WERI-Rb-1 (cell line): ENCODE measurements at regions not wholly inside any gene's neighbourhood (a gene's known extent, or its start where the extent isn't known, plus 50 kb on each side); places are given as distances from the start of the nearest gene placed in this dataset.
A peak's percentile ranks its signal among the peaks of the same experiment; 100 is the strongest.

ENCODE experiments used
- DNase-seq: peaks from one replicate; pipeline ENCODE4 v3.0.0-alpha.2; 2020
- H3K27ac ChIP-seq: fragments of 250-450 bp; sonication (Bioruptor Pico); 2 replicates; pipeline ENCODE4 v1.5.1; 2020; ENCODE audit warnings: mild to moderate bottlenecking, moderate library complexity
- H3K27me3 ChIP-seq: fragments of 250-450 bp; sonication (Bioruptor Pico); 2 replicates; pipeline ENCODE4 v1.5.1; 2021; ENCODE audit warnings: mild to moderate bottlenecking, low read depth, moderate library complexity; ENCODE audit not compliant: insufficient read depth, severe bottlenecking
- H3K36me3 ChIP-seq: fragments of 250-450 bp; sonication (Bioruptor Pico); 2 replicates; pipeline ENCODE4 v1.5.1; 2020; ENCODE audit warnings: mild to moderate bottlenecking, moderate library complexity
- H3K4me3 ChIP-seq: 2 replicates; pipeline ENCODE4 v1.5.1; 2011; ENCODE audit warnings: low read depth, mild to moderate bottlenecking, control low read depth, low read length
- H3K9me3 ChIP-seq: fragments of 250-450 bp; sonication (Bioruptor Pico); 2 replicates; pipeline ENCODE4 v1.5.1; 2021; ENCODE audit warnings: mild to moderate bottlenecking, moderate library complexity; ENCODE audit not compliant: severe bottlenecking
- CTCF ChIP-seq: IDR thresholded peaks from 2 replicates; pipeline ENCODE4 v1.5.1; 2011; ENCODE audit warnings: low read depth, mild to moderate bottlenecking, control low read depth, inconsistent platforms, low read length

- no peak for DNase-seq
- no peaks in the 10 kb centered on the region for H3K9me3 ChIP-seq
- no peak overlapping the region for H3K4me3 ChIP-seq
- H3K36me3 ChIP-seq, result no peaks in the 10 kb centered on the region
- no peaks in the 10 kb centered on the region for H3K27me3 ChIP-seq
- no peak overlapping the region for H3K27ac ChIP-seq
- no peak for TF ChIP-seq CTCF
Observed at GRCh38 chr6:95175927-95176675, 401.2 kb upstream of the MANEA start.

DNA sequence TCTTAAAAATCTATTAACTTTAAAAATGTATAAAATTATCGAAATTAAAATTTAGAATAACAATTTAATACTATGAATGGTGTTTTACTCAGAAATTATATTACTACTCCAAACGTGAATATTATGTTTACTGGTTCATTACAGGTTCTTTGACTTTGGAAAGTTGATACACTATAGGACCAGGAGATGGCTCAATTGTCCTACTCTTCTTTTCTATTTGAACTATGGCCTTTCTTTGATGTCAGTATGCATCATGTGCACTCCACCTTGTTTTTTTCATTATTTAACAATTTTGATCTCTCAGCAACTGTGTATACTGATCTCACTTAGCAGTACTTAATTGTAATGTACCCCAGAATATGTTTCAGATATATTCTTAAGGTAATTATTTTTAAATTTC lies 391.5 kb upstream of the MANEA start:
- H3K9me3 ChIP-seq, result no peaks in the 10 kb centered on the region
- no peaks in the 10 kb centered on the region for H3K36me3 ChIP-seq
- H3K27ac ChIP-seq, result no peak overlapping the region
- H3K4me3 ChIP-seq, result no peak overlapping the region
- DNase-seq, result no peak
- no peak for TF ChIP-seq CTCF
- H3K27me3 ChIP-seq, result no peaks in the 10 kb centered on the region

DNA sequence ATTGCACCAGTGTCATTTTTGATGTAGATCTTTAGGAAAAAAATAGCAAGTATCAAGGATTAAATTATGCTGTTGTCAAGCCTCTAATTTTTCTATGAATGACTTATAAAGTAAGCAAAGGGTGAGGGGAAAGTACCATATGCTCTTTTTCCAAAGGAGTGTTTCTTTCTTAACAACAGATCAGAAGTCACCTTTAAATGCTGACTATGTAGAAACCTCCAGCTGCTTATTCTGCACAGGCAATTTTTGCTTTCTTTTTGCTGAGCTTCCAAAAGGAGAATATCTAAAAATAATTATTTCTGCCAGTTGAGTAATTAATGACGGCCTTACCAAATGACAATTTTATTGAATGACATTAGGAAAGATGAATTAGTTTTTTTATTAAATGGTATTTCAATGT lies 390.6 kb upstream of the MANEA start:
- Histone ChIP-seq H3K27me3 (no peaks in the 10 kb centered on the region), H3K4me3 (no peak overlapping the region), H3K27ac (no peak overlapping the region), H3K36me3 (no peaks in the 10 kb centered on the region), H3K9me3 (no peaks in the 10 kb centered on the region)
- no peak for DNase-seq
- TF ChIP-seq CTCF, result no peak

DNA sequence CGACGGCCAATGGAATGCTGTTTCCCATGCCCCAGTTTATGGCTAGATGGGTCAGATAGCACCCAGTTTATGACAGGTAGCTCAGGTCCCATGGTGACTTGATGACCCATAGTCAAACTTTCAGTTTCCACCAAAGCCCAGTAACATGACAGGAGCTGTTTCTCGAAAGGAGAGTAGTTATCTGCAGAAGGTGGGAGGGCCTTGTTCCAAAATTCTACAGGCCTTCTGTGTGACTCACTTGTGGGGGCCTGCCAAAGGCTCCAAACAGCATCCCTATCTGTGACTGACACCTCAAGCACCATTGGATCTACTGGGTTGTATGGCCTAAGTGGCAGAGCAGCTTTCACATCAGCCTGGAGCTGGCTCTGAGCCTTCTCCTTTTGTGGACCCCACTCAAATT lies 379.7 kb upstream of the MANEA start:
- Histone ChIP-seq H3K27ac (no peak overlapping the region), H3K27me3 (no peaks in the 10 kb centered on the region), H3K9me3 (no peaks in the 10 kb centered on the region), H3K4me3 (no peak overlapping the region), H3K36me3 (no peaks in the 10 kb centered on the region)
- no peak for DNase-seq
- no peak for TF ChIP-seq CTCF

DNA sequence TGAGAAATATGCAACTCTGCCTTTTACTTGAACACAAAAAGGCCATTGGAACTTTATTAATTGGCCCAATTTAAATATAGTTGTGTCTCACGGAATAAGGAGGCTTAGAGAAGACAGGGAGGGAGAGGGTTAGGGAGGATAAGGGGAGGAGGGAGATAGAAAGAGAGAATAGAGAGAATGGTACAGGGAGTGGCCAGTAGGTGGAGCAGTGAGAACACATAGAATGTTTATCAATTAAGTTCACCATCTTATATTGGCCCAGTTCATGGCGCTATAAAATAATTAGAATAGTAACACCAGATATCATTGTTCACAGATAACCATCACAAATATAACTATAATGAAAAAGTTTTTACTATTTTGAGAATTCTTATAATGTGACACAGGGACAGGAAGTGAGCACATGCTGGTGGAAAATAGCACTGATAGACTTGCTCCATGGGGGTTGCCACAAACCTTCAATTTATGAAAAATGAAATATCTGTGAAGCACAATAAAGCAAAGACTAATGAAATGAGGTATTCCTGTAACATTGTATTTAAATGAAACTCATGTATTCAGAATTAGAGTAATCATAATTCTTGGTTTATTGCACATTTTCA lies 374.1 kb upstream of the MANEA start:
- no peaks in the 10 kb centered on the region for H3K36me3 ChIP-seq
- no peak overlapping the region for H3K4me3 ChIP-seq
- H3K27me3 ChIP-seq, result no peaks in the 10 kb centered on the region
- TF ChIP-seq CTCF, result peak; percentile 60
- peak; percentile 59 for DNase-seq
- no peaks in the 10 kb centered on the region for H3K9me3 ChIP-seq
- no peak overlapping the region for H3K27ac ChIP-seq
